DMS153 treated with DMSO at 0.1 percent for 48 hours (cell line): ENCODE measurements at regions not wholly inside any gene's neighbourhood (a gene's known extent, or its start where the extent isn't known, plus 50 kb on each side); places are given as distances from the start of the nearest gene placed in this dataset.
"Not testable (repeated sequence)": the region's sequence is repeated elsewhere in the genome, so short reads cannot be mapped to it uniquely, and the experiment has no call there.

Source experiments
- DNase-seq: peaks from one replicate; lab custom pipeline; 2025; ENCODE audit not compliant: unreplicated experiment; lab: John Stamatoyannopoulos, UW

GRCh38 chr7:148472406-148472805 is 118.2 kb upstream of the C7orf33 start:
- DNase-seq, result no peak

GRCh38 chr7:148473703-148474480 is 116.7 kb upstream of the C7orf33 start:
- no peak for DNase-seq

GRCh38 chr7:148474481-148475025 is 116.0 kb upstream of the C7orf33 start:
- DNase-seq, result no peak

GRCh38 chr7:148478551-148478950 is 112.0 kb upstream of the C7orf33 start:
- no peak for DNase-seq

- DNase-seq, result no peak
Measured at GRCh38 chr7:148480479-148481146, 110.0 kb upstream of the C7orf33 start.

GRCh38 chr7:148481147-148481526 is 109.4 kb upstream of the C7orf33 start:
- no peak for DNase-seq

- DNase-seq, result no peak
Measured at GRCh38 chr7:148481971-148482626, 108.5 kb upstream of the C7orf33 start.

GRCh38 chr7:148483515-148484308 is 106.9 kb upstream of the C7orf33 start:
- no peak for DNase-seq

- DNase-seq, result no peak
Measured at GRCh38 chr7:148484486-148484885, 106.1 kb upstream of the C7orf33 start.

- DNase-seq, result no peak
Measured at GRCh38 chr7:148485618-148486017, 104.9 kb upstream of the C7orf33 start.

GRCh38 chr7:148486937-148487336 is 103.6 kb upstream of the C7orf33 start:
- DNase-seq, result no peak

- DNase-seq, result no peak
Measured at GRCh38 chr7:148487912-148488311, 102.7 kb upstream of the C7orf33 start.

- DNase-seq, result no peak
Measured at GRCh38 chr7:148489678-148490077, 100.9 kb upstream of the C7orf33 start.

GRCh38 chr7:148492157-148492860 is 98.3 kb upstream of the C7orf33 start:
- DNase-seq, result no peak

GRCh38 chr7:148495605-148496004 is 95.0 kb upstream of the C7orf33 start:
- DNase-seq, result no peak

- no peak for DNase-seq
Measured at GRCh38 chr7:148500978-148501377, 89.6 kb upstream of the C7orf33 start.

- peak; percentile 10 for DNase-seq
Measured at GRCh38 chr7:148503900-148504487, 86.6 kb upstream of the C7orf33 start.

GRCh38 chr7:148505645-148506375 is 84.8 kb upstream of the C7orf33 start:
- no peak for DNase-seq

- DNase-seq, result not testable (repeated sequence)
Measured at GRCh38 chr7:148507064-148507573, 83.4 kb upstream of the C7orf33 start.
